ENCODE measurements at regions not wholly inside any gene's neighbourhood (a gene's known extent, or its start where the extent isn't known, plus 50 kb on each side); places are given as distances from the start of the nearest gene placed in this dataset.

DNA sequence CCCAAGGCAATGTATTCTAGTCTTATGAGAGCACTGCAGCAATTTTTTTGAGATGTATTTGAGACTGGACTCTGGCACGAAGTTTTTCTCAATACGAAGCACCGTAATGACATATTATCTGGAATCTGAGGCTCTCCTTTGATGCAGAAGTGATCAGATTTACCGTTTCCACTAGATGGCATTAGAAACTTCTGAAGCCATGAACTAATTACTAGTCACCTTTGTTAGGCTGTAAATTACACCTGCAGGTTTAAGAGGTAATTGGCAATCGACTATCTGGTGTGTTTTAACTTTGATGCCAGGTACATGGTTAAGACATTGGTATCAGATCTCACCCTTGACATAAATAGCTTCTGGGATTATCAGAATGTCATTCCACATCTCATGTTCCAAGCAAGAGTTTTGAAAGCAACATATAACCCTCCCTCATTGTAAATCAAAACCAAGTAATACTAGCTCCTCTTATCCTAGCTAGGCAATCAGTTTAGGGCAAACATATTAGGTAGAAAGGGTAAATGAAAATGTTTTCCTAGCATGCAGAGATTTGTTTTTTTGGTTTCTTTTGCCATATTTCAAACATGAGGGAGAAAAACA lies 254.6 kb upstream of the SPRED2 start:
- no peaks in the 10 kb centered on the region for H3K27me3 ChIP-seq (ENCODE audit: insufficient read depth, poor library complexity, severe bottlenecking)
- no peak for TF ChIP-seq GABPA (IDR thresholded peaks at IDR 0.05; ENCODE audit: low read depth)
- TF ChIP-seq, protein P1, sequence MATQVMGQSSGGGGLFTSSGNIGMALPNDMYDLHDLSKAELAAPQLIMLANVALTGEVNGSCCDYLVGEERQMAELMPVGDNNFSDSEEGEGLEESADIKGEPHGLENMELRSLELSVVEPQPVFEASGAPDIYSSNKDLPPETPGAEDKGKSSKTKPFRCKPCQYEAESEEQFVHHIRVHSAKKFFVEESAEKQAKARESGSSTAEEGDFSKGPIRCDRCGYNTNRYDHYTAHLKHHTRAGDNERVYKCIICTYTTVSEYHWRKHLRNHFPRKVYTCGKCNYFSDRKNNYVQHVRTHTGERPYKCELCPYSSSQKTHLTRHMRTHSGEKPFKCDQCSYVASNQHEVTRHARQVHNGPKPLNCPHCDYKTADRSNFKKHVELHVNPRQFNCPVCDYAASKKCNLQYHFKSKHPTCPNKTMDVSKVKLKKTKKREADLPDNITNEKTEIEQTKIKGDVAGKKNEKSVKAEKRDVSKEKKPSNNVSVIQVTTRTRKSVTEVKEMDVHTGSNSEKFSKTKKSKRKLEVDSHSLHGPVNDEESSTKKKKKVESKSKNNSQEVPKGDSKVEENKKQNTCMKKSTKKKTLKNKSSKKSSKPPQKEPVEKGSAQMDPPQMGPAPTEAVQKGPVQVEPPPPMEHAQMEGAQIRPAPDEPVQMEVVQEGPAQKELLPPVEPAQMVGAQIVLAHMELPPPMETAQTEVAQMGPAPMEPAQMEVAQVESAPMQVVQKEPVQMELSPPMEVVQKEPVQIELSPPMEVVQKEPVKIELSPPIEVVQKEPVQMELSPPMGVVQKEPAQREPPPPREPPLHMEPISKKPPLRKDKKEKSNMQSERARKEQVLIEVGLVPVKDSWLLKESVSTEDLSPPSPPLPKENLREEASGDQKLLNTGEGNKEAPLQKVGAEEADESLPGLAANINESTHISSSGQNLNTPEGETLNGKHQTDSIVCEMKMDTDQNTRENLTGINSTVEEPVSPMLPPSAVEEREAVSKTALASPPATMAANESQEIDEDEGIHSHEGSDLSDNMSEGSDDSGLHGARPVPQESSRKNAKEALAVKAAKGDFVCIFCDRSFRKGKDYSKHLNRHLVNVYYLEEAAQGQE (IDR thresholded peaks at IDR 0.05; ENCODE audit: insufficient replicate concordance, low read depth): no peak
- TF ChIP-seq, protein P2, sequence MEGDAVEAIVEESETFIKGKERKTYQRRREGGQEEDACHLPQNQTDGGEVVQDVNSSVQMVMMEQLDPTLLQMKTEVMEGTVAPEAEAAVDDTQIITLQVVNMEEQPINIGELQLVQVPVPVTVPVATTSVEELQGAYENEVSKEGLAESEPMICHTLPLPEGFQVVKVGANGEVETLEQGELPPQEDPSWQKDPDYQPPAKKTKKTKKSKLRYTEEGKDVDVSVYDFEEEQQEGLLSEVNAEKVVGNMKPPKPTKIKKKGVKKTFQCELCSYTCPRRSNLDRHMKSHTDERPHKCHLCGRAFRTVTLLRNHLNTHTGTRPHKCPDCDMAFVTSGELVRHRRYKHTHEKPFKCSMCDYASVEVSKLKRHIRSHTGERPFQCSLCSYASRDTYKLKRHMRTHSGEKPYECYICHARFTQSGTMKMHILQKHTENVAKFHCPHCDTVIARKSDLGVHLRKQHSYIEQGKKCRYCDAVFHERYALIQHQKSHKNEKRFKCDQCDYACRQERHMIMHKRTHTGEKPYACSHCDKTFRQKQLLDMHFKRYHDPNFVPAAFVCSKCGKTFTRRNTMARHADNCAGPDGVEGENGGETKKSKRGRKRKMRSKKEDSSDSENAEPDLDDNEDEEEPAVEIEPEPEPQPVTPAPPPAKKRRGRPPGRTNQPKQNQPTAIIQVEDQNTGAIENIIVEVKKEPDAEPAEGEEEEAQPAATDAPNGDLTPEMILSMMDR (IDR thresholded peaks at IDR 0.05; ENCODE audit: insufficient read depth, low read length): no peak
- TF ChIP-seq POLR2AphosphoS5 (IDR thresholded peaks at IDR 0.05; ENCODE audit: low read depth): no peak
- no peak for TF ChIP-seq SPI1 (IDR thresholded peaks at IDR 0.05; ENCODE audit: borderline replicate concordance, low read depth)
- no peak overlapping the region for H3K4me3 ChIP-seq (replicated peaks; ENCODE audit: insufficient read depth, low read length)
- no peak for DNase-seq (ENCODE audit: low read depth in 1 of 2, low spot score in 1 of 2)
- H3K27ac ChIP-seq (replicated peaks): no peak overlapping the region

DNA sequence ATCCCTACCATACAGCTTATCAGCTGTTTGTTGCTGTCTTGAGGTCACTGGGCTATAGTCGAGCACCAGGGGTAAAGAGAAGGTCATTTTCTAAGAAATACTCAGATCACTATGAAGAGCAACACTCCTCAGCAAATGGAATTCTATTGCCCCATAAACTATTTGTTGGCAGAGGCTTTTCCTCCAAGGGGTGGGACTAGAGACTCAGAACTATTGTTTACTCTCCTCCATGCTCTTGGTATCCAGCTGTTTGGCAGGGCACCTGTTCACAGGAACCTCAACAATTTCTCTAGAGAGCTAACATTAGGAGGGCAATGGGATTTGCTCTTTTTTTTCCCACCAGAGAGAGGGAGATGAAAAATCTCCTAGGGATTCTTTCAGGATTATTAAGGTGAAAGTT lies 249.1 kb upstream of the SPRED2 start:
- no peak for DNase-seq (ENCODE audit: low read depth in 1 of 2, low spot score in 1 of 2)
- Histone ChIP-seq H3K27me3 (ENCODE audit: insufficient read depth, poor library complexity, severe bottlenecking) (no peaks in the 10 kb centered on the region), H3K27ac (replicated peaks) (no peak overlapping the region), H3K4me3 (replicated peaks; ENCODE audit: insufficient read depth, low read length) (no peak overlapping the region)
- TF ChIP-seq, protein P1 (IDR thresholded peaks at IDR 0.05; ENCODE audit: insufficient replicate concordance, low read depth): no peak
- TF ChIP-seq SPI1 (IDR thresholded peaks at IDR 0.05; ENCODE audit: borderline replicate concordance, low read depth): no peak
- TF ChIP-seq POLR2AphosphoS5 (IDR thresholded peaks at IDR 0.05; ENCODE audit: low read depth): no peak
- TF ChIP-seq, protein P2 (IDR thresholded peaks at IDR 0.05; ENCODE audit: insufficient read depth, low read length): no peak
- no peak for TF ChIP-seq GABPA (IDR thresholded peaks at IDR 0.05; ENCODE audit: low read depth)

DNA sequence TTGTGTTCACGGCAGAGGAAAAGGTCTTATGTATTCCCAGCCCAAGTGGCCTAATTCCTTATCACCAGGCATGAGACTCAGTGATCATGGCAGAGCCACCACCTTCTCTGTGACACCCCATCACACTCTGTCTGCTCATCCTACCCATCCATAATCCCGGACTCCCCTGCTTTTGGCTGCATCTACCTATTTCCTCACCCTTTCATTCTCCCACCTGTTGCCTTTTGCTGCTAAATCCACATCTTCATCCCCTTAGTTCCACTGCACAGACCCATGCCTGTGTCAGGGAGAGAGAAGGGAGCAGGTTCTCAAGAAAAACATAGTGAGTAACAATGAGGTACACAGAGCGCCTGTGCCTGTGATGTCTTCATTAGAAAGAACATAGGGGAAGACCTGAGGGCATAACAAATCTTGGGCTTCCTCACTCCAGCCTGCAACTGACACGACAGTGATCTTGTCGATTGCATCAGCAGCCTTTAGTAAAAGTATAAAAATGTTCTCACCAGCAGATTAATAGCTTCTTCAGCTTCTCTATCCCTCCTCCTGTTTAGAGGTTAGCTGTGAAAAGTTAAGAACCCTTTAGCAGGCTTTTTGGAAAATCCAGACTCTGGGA lies 246.5 kb upstream of the SPRED2 start:
- H3K27ac ChIP-seq (replicated peaks): no peak overlapping the region
- TF ChIP-seq, protein P2 (IDR thresholded peaks at IDR 0.05; ENCODE audit: insufficient read depth, low read length): no peak
- TF ChIP-seq POLR2AphosphoS5 (IDR thresholded peaks at IDR 0.05; ENCODE audit: low read depth): no peak
- TF ChIP-seq, protein P1 (IDR thresholded peaks at IDR 0.05; ENCODE audit: insufficient replicate concordance, low read depth): no peak
- no peak for TF ChIP-seq SPI1 (IDR thresholded peaks at IDR 0.05; ENCODE audit: borderline replicate concordance, low read depth)
- TF ChIP-seq GABPA (IDR thresholded peaks at IDR 0.05; ENCODE audit: low read depth): no peak
- H3K4me3 ChIP-seq (replicated peaks; ENCODE audit: insufficient read depth, low read length): no peak overlapping the region
- DNase-seq (ENCODE audit: low read depth in 1 of 2, low spot score in 1 of 2): no peak
- no peaks in the 10 kb centered on the region for H3K27me3 ChIP-seq (ENCODE audit: insufficient read depth, poor library complexity, severe bottlenecking)

All from HL-60 (cell line).